ENCODE measurements at regions not wholly inside any gene's neighbourhood (a gene's known extent, or its start where the extent isn't known, plus 50 kb on each side); places are given as distances from the start of the nearest gene placed in this dataset.

DNA sequence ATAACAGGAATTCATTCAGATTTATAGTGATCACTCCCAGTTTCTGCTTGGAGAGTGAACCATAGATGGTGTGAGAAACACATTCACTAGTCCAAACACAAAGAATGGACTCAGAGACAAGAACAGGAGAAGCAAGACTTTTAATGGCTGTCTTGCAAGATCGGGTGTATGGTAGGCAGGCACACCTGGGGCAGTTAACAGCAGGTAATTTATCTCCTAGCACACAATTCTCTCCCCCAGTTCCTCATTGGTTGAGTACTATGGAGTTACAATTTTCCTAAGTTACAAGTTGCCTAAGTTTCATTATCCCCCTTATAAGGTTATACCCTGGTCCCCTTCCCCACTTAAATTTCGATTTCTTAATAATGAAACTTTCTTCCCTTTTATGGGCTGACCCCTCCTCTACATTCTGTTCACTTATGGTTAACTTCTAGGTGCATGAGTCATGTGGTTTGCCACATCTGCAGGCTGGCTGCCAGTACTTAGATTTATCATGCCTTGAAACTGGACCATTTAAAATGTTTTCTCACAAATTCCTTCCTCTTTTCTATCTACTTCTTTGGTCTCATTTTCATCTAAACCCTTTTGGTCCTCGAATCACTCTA lies 623.3 kb downstream of the HINT1 start:
- no peak for TF ChIP-seq ZNF274 (IDR thresholded peaks at IDR 0.05; ENCODE audit: low read depth, low read length)
- TF ChIP-seq YY1 (IDR thresholded peaks at IDR 0.05; ENCODE audit: insufficient read depth, insufficient read length): no peak

Measured in NT2/D1 (cell line).